Lung microvascular endothelial cell (primary cell): ENCODE measurements at regions not wholly inside any gene's neighbourhood (a gene's known extent, or its start where the extent isn't known, plus 50 kb on each side); places are given as distances from the start of the nearest gene placed in this dataset.
"Not testable (repeated sequence)": the region's sequence is repeated elsewhere in the genome, so short reads cannot be mapped to it uniquely, and the experiment has no call there.

Source experiments
- DNase-seq, 2 donors: peaks; one replicate each; pipeline versions ENCODE4 v3.0.0 to v3.0.0-alpha.2; 2010; ENCODE audit warnings: low read depth in 2 of 2

- peak in 1 of 2 donors; percentile 30 for DNase-seq
Observed at GRCh38 chrX:44785652-44786051, 58.2 kb upstream of the DUSP21 start.

GRCh38 chrX:44784241-44784640, 59.6 kb upstream of the DUSP21 start:
- peak in 1 of 2 donors; percentile 45 for DNase-seq

GRCh38 chrX:44778254-44778653, 65.6 kb upstream of the DUSP21 start:
- DNase-seq, result no peak

- DNase-seq, result no peak
Observed at GRCh38 chrX:44775726-44776125, 68.1 kb upstream of the DUSP21 start.

- DNase-seq, result not testable (repeated sequence)
Observed at GRCh38 chrX:44774066-44774465, 69.8 kb upstream of the DUSP21 start.

GRCh38 chrX:44770121-44770520, 73.7 kb upstream of the DUSP21 start:
- DNase-seq, result peak; percentile 71 to 76

GRCh38 chrX:44767308-44767707, 76.5 kb upstream of the DUSP21 start:
- DNase-seq, result no peak

- DNase-seq, result peak in 1 of 2 donors; percentile 47
Observed at GRCh38 chrX:44765556-44765955, 78.3 kb upstream of the DUSP21 start.

GRCh38 chrX:44747969-44748368, 95.9 kb upstream of the DUSP21 start:
- DNase-seq, result peak in 1 of 2 donors; percentile 12

GRCh38 chrX:44747317-44747716, 96.5 kb upstream of the DUSP21 start:
- peak in 1 of 2 donors; percentile 10 for DNase-seq

GRCh38 chrX:44744799-44745198, 99.0 kb upstream of the DUSP21 start:
- no peak for DNase-seq

GRCh38 chrX:44742480-44743155, 101.2 kb upstream of the DUSP21 start:
- DNase-seq, result no peak

- not testable (repeated sequence) for DNase-seq
Observed at GRCh38 chrX:44741859-44742258, 102.0 kb upstream of the DUSP21 start.

- not testable (repeated sequence) for DNase-seq
Observed at GRCh38 chrX:44741458-44741857, 102.4 kb upstream of the DUSP21 start.

- DNase-seq, result peak; percentile 71 to 82
Observed at GRCh38 chrX:44735498-44735897, 108.3 kb upstream of the DUSP21 start.

- no peak for DNase-seq
Observed at GRCh38 chrX:44733931-44734330, 109.9 kb upstream of the DUSP21 start.

GRCh38 chrX:44731160-44731559, 112.7 kb upstream of the DUSP21 start:
- DNase-seq, result peak in 1 of 2 donors; percentile 2

GRCh38 chrX:44723426-44723825, 120.4 kb upstream of the DUSP21 start:
- DNase-seq, result no peak

- DNase-seq, result no peak
Observed at GRCh38 chrX:44708470-44708869, 135.4 kb upstream of the DUSP21 start.

GRCh38 chrX:44705817-44706551, 137.8 kb upstream of the DUSP21 start:
- DNase-seq, result no peak

- DNase-seq, result no peak
Observed at GRCh38 chrX:44698357-44698756, 145.5 kb upstream of the DUSP21 start.

GRCh38 chrX:44693255-44693654, 150.6 kb upstream of the DUSP21 start:
- DNase-seq, result no peak

GRCh38 chrX:44690129-44690528, 147.5 kb upstream of the FUNDC1 start:
- DNase-seq, result no peak
